ENCODE measurements at regions not wholly inside any gene's neighbourhood (a gene's known extent, or its start where the extent isn't known, plus 50 kb on each side); places are given as distances from the start of the nearest gene placed in this dataset.
"Not testable (repeated sequence)": the region's sequence is repeated elsewhere in the genome, so short reads cannot be mapped to it uniquely, and the experiment has no call there.

GRCh38 chr22:11822326-11822725 is 3705.7 kb upstream of the OR11H1 start:
- TF ChIP-seq CTCF, POLR2A (IDR thresholded peaks at IDR 0.05): not testable (repeated sequence)

All from lower leg skin (tissue), 3 donors.